NCI-H2171 (cell line): ENCODE measurements at regions not wholly inside any gene's neighbourhood (a gene's known extent, or its start where the extent isn't known, plus 50 kb on each side); places are given as distances from the start of the nearest gene placed in this dataset.
A peak's percentile ranks its signal among the peaks of the same experiment; 100 is the strongest.
"Not testable (repeated sequence)": the region's sequence is repeated elsewhere in the genome, so short reads cannot be mapped to it uniquely, and the experiment has no call there.

Source experiments
- DNase-seq: peaks from one replicate; lab custom pipeline; 2025; lab: John Stamatoyannopoulos, UW

GRCh38 chr10:64576497-64576896 is 1055.3 kb downstream of the REEP3 start:
- DNase-seq, result no peak

- DNase-seq, result not testable (repeated sequence)
These were observed 1057.6 kb downstream of the REEP3 start for GRCh38 chr10:64578757-64579156.

DNA sequence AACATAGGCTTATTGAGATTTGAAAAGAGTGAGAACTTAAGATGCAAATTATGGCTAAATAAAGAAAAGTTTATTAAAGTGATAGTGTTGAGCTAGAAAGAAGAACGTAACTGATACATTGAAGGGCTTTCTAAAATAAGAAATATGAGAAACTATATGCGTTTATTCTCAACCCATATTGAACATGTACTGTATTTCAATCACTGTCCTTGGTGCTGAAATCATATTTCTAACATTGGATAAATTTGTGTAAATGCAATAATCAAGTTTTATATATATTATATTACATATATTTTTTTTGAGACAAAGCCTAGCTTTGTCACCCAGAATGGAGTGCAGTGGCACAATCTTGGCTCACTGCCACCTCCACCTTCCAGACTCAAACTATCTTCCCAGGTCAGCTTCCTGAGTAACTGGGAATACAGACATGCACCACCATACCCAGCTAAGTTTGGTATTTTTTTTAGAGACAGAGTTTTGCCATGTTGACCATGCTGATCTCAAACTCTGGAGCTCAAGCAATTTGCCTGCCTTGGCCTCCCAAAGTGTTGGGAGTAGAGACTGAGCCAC is 1065.8 kb downstream of the REEP3 start:
- DNase-seq, result no peak

DNA sequence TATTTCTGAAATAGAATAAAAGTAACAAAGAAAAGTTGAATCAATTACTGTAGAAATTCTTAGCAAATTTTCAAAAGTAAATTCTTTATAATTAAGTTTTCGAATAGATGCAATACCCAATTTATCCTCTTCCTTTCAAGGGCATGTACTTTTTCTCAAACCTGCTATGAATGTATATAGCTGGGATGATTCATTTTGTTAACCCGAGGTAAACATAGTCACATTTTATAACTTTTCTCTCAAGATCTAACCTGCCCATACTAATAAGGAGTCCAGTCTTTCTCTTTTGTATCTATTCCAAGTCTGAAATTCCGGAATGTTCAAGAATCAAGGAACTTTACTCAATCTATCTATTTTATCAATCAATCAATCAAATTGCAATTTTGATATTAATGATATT is 1072.9 kb downstream of the REEP3 start:
- no peak for DNase-seq

- DNase-seq, result no peak
These were observed 1077.4 kb downstream of the REEP3 start for GRCh38 chr10:64598600-64598999.

DNA sequence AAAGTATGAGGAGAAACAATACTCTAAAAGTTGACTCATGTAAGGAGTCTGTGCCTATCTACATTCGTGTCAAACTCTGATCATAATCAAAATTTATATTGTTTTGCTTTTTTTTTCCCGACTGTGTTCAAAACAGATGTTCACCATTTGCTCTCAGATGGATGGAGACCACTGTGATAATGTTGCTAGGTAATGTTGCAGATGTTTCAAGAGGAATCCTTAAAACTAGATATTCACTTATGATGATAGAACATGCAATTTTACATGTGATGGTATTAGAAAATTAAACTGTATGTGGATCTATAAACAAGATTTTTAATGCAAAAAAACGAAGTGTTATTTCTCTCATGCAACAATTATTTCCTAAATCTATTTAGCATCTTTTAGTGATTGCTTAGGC is 1080.1 kb downstream of the REEP3 start:
- DNase-seq, result no peak

- no peak for DNase-seq
These were observed 1095.9 kb downstream of the REEP3 start for GRCh38 chr10:64617085-64617484.

- no peak for DNase-seq
These were observed 1097.9 kb downstream of the REEP3 start for GRCh38 chr10:64619102-64619501.

- no peak for DNase-seq
These were observed 1105.7 kb downstream of the REEP3 start for GRCh38 chr10:64626924-64627323.

GRCh38 chr10:64630534-64630933 is 1109.3 kb downstream of the REEP3 start:
- DNase-seq, result peak; percentile 39

GRCh38 chr10:64635906-64636305 is 1114.7 kb downstream of the REEP3 start:
- no peak for DNase-seq

- DNase-seq, result no peak
These were observed 1115.3 kb downstream of the REEP3 start for GRCh38 chr10:64636461-64636860.

DNA sequence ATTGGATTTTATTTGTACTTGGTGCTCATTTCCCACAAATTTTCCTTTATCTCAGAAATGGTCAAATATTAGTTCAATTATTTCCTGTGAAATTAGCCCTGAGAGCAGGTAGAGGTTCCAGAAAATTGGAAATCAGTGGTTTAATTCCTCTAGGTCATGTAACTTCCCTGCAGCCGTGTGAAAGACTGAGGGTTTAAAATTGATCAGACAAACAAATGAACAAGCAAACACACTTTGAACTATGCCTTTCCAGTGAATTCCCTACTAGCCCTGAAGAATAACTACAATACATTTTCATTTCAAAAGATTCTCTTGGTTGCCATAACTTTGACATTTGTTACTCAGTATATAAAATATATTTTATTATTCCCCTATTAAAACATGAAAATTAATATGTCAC is 1116.7 kb downstream of the REEP3 start:
- DNase-seq, result no peak

GRCh38 chr10:64648915-64649314 is 1127.7 kb downstream of the REEP3 start:
- no peak for DNase-seq

- DNase-seq, result no peak
These were observed 1137.3 kb downstream of the REEP3 start for GRCh38 chr10:64658528-64658927.

DNA sequence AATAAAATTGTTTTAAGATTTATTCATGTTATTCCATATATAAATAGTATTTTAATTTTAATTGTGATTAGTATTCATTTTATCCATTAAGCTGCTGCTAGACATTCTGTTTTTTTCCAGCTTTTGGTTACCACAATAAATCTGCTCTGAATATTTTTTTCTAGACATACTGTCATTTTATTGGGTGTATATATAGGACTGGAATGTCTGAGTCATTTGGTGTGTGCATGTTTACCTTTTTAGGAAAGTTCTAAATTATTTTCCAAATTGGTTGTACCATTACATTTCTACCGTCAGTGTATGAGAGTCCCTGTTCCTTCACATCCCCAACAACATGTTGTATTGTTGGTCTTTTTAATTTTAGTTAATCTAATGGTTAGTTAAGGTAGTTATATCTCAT is 1138.1 kb downstream of the REEP3 start:
- DNase-seq, result no peak

DNA sequence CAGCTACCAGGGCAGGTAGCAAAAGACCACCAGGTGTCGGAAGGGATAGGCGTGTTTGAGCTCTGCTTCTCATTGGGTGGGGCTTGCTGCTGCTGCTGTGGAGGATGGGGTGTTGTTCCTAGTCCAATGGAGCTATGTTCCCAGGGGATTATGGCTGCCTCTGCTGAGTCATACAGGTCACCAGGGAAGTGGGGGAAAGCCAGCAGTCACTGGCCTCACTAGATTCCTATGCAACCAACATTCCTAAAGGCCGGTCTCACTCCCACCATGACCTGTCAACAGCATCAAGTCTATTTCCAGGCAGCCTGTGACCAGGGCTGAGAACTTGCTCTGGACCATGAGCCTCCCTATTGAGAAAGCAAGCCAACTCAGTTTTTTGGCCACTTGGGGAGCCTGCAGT is 1160.8 kb downstream of the REEP3 start:
- no peak for DNase-seq

DNA sequence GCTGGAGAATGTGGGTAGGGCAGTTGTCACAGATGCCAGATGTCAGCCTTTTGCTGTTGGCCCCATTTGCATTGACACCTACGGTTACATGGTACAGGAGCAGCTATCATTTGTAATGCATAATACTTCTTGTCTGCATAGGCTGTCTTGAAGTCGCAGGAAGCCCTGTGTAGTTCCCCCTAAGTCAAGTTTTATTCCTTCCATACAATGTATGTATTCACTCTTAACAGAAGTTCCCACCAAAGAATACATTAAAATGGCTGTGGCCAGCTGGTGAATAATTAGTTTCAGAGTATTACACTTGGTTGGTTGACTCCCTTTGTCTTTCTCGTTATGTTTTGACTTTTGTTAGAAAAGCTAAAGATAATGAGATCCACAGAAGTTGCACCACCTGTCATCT is 1169.0 kb downstream of the REEP3 start:
- DNase-seq, result peak; percentile 46

GRCh38 chr10:64699244-64699643 is 1178.0 kb downstream of the REEP3 start:
- DNase-seq, result no peak

DNA sequence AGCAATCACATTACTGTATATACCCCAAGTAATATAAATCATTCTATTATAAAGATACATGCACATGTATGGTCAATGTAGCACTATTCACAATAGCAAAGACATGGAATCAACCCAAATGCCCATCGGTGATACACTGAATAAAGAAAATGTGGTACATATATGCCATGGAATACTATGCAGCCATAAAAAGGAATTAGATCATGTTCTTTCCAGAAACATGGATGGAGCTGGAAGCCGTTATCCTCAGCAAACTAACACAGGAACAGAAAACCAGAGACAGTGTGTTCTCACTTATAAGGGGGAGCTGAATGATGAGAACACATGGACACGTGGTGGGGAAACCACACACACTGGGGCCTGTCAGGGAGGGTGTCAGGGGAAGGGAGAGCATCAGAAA is 1180.9 kb downstream of the REEP3 start:
- DNase-seq, result not testable (repeated sequence)

DNA sequence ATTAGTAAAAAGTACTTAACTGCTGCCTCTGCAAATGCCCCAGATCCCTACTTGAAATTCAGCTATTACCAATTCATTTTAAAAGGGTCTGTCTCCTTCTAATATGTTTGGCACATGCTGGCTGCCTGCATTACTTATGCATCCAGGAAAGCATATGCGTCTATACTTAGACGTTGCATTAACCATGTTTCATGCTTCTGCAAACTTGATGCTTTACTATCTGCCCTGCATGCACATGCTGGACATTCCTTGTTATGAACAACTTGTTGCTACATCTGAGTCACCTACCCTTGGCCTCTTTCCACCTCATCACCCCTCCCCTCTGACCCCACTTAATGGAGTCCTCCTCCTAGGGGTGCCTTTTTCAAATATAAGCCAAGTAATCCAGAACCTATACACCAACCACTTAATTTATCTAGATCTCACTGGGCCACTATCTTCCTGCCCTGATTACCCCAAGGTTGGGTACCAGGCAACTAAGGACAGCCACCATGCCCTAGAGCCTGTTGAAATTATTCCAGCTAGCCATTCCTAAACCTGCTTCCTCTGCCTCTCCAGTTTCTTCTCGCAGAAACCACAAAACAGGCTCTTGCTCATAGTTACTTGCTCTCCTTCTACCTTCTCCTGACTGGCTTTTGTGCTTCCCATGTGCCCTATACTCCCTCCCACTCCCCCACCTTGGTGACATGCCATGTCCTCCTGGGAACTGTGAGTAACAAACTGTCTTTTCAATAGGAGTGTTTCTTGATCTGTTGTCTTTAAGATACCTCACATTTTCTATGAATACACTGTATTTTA is 1187.9 kb downstream of the REEP3 start:
- no peak for DNase-seq

DNA sequence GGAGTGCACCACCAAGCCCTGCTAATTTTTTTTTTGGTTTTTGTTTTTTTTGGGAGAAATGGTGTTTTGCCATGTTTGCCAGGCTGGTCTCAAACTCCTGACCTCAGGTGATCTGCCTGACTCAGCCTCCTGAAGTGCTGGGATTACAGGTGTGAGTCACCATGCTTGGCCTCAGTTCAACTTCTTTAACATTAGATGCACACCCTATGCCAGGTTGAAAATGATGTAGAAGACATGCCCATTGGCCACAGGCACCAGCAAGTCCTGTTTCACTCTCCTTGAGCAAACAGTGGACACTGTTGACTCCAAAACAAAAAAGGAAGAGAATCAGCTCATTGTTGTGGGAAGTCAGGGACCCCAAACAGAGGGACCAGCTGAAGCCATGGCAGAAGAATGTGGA is 1205.3 kb downstream of the REEP3 start:
- no peak for DNase-seq

DNA sequence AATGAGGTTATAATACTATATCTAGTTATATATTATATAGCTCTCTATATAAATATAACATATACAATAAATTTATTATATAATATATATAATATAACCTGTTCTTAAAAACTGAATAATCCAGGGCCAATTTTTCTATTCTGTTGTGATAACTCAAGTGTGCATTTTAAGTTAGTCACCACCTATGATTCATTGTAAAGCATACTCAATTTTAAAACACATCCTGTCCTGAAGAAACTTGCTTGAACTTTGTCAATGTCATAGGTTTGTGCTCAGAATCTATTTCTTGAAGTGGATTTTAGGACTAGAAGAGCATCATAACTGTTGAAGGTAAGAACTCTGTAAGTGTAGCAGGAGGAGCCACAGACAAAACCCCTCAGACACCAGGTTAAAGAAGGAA is 1209.8 kb downstream of the REEP3 start:
- DNase-seq, result no peak

DNA sequence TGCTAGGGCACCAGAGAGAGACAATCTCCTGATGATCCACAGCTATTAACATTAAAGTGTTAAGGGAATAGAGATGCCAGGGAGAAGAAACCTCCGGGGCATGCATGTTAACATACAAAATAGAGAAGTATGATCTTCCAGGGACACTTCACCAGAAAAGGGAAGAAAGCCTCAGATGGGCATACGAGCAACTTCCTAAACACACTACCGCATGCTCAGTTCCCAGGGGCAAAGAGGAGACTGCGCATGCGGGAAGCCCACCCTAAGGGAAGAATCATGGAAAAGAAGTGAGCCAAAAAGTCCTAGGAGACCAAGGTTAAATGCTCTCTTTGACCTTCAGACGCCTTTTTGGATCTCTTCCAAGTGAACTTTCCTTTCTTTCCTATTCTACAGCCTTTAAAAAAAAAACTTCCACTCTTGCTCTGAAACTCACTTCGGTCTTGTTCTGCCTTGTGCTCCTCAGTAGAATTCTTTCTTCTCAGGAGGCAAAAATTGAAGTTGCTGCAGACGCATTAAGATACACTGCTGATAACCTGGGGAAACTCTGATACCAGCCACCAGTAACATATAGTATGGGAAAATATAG is 1211.3 kb downstream of the REEP3 start:
- no peak for DNase-seq
